AG04450 (cell line): ENCODE measurements at regions not wholly inside any gene's neighbourhood (a gene's known extent, or its start where the extent isn't known, plus 50 kb on each side); places are given as distances from the start of the nearest gene placed in this dataset.

Source experiments
- CTCF ChIA-PET: fragments of 300-600, 350-600 bp; formaldehyde crosslinking; extraction: SDS; loops from one replicate; lab custom pipeline; 2022; ENCODE audit warnings: antibody characterized with exemption, inconsistent platforms; lab: Charles Lee
- POLR2A ChIA-PET: fragments of 350-600 bp; formaldehyde crosslinking; extraction: SDS; loops from one replicate; lab custom pipeline; 2021; ENCODE audit warnings: antibody characterized with exemption, inconsistent platforms; lab: Yijun Ruan, JAX
- DNase-seq: peaks from one replicate; pipeline ENCODE4 v3.0.0-alpha.2; 2011; ENCODE audit warnings: low read depth, low spot score
- H3K27ac ChIP-seq: one replicate; pipeline ENCODE4 v1.5.1; 2012; ENCODE audit warnings: low read depth, low read length, control low read depth
- H3K27me3 ChIP-seq: one replicate; pipeline ENCODE4 v1.6.0; 2012; ENCODE audit warnings: low read length; ENCODE audit not compliant: control insufficient read depth, insufficient read depth
- H3K4me3 ChIP-seq: 2 replicates; pipeline ENCODE4 v1.5.1; 2011; ENCODE audit warnings: mild to moderate bottlenecking, low read depth, low read length, control low read depth
- H3K9me3 ChIP-seq: 2 replicates; pipeline ENCODE4 v1.5.1; 2012; ENCODE audit warnings: low read length; ENCODE audit not compliant: control insufficient read depth, insufficient read depth
- TF ChIP-seq, protein P1 (sequence below): IDR thresholded peaks from 2 replicates; pipeline ENCODE4 v1.5.1; 2011; ENCODE audit warnings: low read depth, low read length, control low read depth, inconsistent platforms

DNA sequence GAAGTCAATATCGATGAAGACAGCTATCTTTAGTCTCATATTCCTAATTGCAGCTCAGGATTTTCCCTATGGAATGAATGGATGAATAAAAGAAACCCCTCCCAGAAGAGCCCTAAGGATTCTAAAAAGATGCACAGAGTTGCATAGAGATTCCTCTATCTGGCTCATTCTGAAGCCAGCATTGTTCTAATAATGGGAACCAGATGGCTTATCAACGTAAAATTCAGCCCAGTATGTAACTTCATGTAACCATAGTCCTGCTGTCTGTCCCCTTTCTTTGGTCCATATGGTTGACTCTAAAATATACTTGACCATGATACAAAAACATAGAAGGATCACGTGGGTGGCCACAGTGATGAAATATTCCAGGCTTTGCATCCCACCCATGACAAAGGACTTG, 508.6 kb downstream of the RASEF start:
- TF ChIP-seq, protein P1, sequence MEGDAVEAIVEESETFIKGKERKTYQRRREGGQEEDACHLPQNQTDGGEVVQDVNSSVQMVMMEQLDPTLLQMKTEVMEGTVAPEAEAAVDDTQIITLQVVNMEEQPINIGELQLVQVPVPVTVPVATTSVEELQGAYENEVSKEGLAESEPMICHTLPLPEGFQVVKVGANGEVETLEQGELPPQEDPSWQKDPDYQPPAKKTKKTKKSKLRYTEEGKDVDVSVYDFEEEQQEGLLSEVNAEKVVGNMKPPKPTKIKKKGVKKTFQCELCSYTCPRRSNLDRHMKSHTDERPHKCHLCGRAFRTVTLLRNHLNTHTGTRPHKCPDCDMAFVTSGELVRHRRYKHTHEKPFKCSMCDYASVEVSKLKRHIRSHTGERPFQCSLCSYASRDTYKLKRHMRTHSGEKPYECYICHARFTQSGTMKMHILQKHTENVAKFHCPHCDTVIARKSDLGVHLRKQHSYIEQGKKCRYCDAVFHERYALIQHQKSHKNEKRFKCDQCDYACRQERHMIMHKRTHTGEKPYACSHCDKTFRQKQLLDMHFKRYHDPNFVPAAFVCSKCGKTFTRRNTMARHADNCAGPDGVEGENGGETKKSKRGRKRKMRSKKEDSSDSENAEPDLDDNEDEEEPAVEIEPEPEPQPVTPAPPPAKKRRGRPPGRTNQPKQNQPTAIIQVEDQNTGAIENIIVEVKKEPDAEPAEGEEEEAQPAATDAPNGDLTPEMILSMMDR, result no peak
- DNase-seq, result no peak
- H3K9me3 ChIP-seq, result no peaks in the 10 kb centered on the region
- H3K27me3 ChIP-seq, result no peaks in the 10 kb centered on the region
- POLR2A ChIA-PET, result no interaction called here
- H3K27ac ChIP-seq, result no peak overlapping the region
- CTCF ChIA-PET, result interaction anchor here (3.1 kb wide), 1 partner anchor 52 kb away, joined by 7 read pairs; no protein-coding TSS in a partner anchor
- no peak overlapping the region for H3K4me3 ChIP-seq

- H3K27me3 ChIP-seq, result no peaks in the 10 kb centered on the region
- no peak overlapping the region for H3K4me3 ChIP-seq
- ChIA-PET CTCF (interaction anchor here (0.6 to 3.1 kb wide), 2 partner anchors 52 to 1012 kb away, joined by 3 to 7 read pairs; no protein-coding TSS in a partner anchor), POLR2A (no interaction called here)
- no peak overlapping the region for H3K27ac ChIP-seq
- TF ChIP-seq, protein P1, result no peak
- no peak for DNase-seq
- no peaks in the 10 kb centered on the region for H3K9me3 ChIP-seq
Measured at GRCh38 chr9:82555031-82555430, 507.9 kb downstream of the RASEF start.

DNA sequence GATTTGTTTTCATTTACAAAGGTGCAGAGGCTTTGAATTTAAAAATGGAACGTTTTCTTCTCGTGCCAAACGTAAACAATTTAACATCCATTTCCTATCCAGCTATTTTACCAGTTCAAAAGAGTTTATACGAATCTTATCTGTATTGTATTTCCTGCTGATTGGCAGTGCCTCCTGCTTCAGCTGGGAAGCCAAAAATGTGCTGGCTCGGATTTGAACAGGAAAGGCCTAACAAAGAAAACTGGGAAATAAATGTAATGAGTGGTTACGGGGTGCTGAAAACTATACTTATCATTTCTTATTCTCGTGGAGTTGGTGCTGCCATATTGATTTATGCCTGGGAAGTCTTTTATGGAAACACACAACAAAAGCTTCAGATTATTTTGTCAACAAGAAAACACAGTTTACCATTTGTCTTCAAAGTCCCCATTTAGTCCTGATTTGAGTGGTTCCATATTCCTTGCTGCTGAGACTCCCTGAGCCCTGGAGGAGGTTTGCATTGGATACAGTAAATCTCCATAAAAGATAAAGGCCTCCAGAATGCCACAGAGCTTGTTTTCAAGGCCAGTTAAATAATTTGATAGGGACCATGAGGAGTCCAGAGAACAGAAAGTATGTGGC, 507.4 kb downstream of the RASEF start:
- TF ChIP-seq, protein P1, result no peak
- H3K4me3 ChIP-seq, result no peak overlapping the region
- no peaks in the 10 kb centered on the region for H3K27me3 ChIP-seq
- H3K27ac ChIP-seq, result no peak overlapping the region
- CTCF ChIA-PET, result interaction anchor here (0.6 to 3.1 kb wide), 2 partner anchors 51 to 1013 kb away, joined by 3 to 7 read pairs; no protein-coding TSS in a partner anchor
- no peaks in the 10 kb centered on the region for H3K9me3 ChIP-seq
- DNase-seq, result no peak
- POLR2A ChIA-PET, result no interaction called here

DNA sequence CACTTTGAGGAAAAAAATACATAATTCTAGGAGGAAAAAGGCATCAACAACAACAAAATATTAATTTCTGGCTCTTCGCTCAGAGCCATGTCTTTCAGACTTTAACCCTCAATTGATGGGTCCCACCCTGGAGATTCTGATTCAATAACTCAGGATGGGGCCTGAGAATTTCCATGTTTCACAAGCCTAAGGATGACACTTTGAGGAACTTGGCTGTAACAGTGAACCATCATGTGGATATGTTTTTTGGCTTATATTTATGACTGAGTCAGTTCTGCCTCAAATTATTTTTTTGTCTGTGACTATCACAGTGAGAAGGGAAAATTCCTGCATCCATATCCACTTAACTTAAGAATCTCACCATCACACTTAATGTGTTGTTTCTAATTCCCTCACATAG, 504.6 kb downstream of the RASEF start:
- TF ChIP-seq, protein P1, result no peak
- Histone ChIP-seq H3K27me3 (no peaks in the 10 kb centered on the region), H3K27ac (no peak overlapping the region), H3K9me3 (no peaks in the 10 kb centered on the region), H3K4me3 (no peak overlapping the region)
- POLR2A ChIA-PET, result no interaction called here
- DNase-seq, result no peak
- CTCF ChIA-PET, result interaction anchor here (2.6 kb wide), 1 partner anchor 48 kb away, joined by 8 read pairs; no protein-coding TSS in a partner anchor

- ChIA-PET CTCF (interaction anchor here (1.1 to 2.6 kb wide), 2 partner anchors 40 to 47 kb away, joined by 3 to 8 read pairs; no protein-coding TSS in a partner anchor), POLR2A (interaction anchor here (0.8 kb wide), 1 partner anchor 69 kb away, joined by 3 read pairs; no protein-coding TSS in a partner anchor)
- Histone ChIP-seq H3K9me3 (no peaks in the 10 kb centered on the region), H3K4me3 (no peak overlapping the region), H3K27ac (no peak overlapping the region), H3K27me3 (no peaks in the 10 kb centered on the region)
- peak; percentile 46 for DNase-seq
- TF ChIP-seq, protein P1, result no peak
Measured at GRCh38 chr9:82558855-82559630, 503.9 kb downstream of the RASEF start.
